WTC11 (cell line): ENCODE measurements at regions not wholly inside any gene's neighbourhood (a gene's known extent, or its start where the extent isn't known, plus 50 kb on each side); places are given as distances from the start of the nearest gene placed in this dataset.

Experiments
- ESRRA ChIP-seq: sonication (generic); formaldehyde crosslinking; IDR thresholded peaks from 2 replicates; pipeline ENCODE4 v1.8.1; 2022; ENCODE audit warnings: mild to moderate bottlenecking, missing genetic modification reagents, borderline replicate concordance
- FOXK1 ChIP-seq: sonication (generic); formaldehyde crosslinking; IDR thresholded peaks from 2 replicates; pipeline ENCODE4 v1.8.0; 2022; ENCODE audit warnings: mild to moderate bottlenecking, moderate library complexity, missing genetic modification reagents
- PRRX2 ChIP-seq: fragments of 250-450 bp; sonication (Bioruptor Pico); IDR thresholded peaks from 2 replicates; pipeline ENCODE4 v1.8.0; 2021; ENCODE audit warnings: mild to moderate bottlenecking
- TEAD4 ChIP-seq: sonication (generic); formaldehyde crosslinking; IDR thresholded peaks from 2 replicates; pipeline ENCODE4 v1.8.0; 2022; ENCODE audit warnings: mild to moderate bottlenecking, missing genetic modification reagents
- ZBTB21 ChIP-seq: sonication (generic); formaldehyde crosslinking; IDR thresholded peaks from 2 replicates; pipeline ENCODE4 v1.8.1; 2023; ENCODE audit warnings: mild to moderate bottlenecking, missing genetic modification reagents, borderline replicate concordance
- TF ChIP-seq, protein P1 (sequence below): fragments of 200-600 bp; IDR thresholded peaks from 2 replicates; pipeline ENCODE4 v1.8.0; 2022; ENCODE audit warnings: antibody characterized with exemption
- TF ChIP-seq, protein P2 (sequence below): sonication (generic); formaldehyde crosslinking; IDR thresholded peaks from 2 replicates; pipeline ENCODE4 v1.8.1; 2023; ENCODE audit warnings: mild to moderate bottlenecking, missing genetic modification reagents, moderate library complexity

DNA sequence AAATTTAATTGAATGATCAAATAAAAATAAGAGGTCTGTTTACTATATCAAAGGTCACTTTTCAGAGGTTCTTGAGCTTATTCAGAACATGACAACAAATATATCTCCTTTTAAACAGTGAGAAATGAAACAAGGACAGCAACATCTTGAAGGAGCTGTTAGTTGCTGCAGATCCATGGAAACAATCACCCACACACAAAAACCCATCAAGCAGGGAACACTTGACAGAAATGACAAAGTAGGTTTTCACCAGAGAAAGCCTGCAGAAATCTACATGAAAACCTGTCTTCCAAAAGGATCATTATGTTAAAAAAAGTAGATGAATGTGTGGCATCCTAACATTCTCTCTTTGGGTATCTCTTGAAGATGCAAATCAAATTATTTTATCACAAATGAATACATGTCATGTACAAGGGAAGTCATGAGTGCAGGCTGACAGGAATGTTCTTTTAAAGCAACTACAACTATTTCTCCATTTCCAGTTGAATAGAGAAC is 203.0 kb downstream of the GRIA2 start:
- TF ChIP-seq FOXK1 (CRISPR knock-in tag) (no peak), TEAD4 (CRISPR knock-in tag) (no peak), ZBTB21 (CRISPR knock-in tag) (no peak), PRRX2 (no peak), ESRRA (CRISPR knock-in tag) (no peak)
- TF ChIP-seq, protein P1, sequence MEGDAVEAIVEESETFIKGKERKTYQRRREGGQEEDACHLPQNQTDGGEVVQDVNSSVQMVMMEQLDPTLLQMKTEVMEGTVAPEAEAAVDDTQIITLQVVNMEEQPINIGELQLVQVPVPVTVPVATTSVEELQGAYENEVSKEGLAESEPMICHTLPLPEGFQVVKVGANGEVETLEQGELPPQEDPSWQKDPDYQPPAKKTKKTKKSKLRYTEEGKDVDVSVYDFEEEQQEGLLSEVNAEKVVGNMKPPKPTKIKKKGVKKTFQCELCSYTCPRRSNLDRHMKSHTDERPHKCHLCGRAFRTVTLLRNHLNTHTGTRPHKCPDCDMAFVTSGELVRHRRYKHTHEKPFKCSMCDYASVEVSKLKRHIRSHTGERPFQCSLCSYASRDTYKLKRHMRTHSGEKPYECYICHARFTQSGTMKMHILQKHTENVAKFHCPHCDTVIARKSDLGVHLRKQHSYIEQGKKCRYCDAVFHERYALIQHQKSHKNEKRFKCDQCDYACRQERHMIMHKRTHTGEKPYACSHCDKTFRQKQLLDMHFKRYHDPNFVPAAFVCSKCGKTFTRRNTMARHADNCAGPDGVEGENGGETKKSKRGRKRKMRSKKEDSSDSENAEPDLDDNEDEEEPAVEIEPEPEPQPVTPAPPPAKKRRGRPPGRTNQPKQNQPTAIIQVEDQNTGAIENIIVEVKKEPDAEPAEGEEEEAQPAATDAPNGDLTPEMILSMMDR, result no peak
- TF ChIP-seq, protein P2, sequence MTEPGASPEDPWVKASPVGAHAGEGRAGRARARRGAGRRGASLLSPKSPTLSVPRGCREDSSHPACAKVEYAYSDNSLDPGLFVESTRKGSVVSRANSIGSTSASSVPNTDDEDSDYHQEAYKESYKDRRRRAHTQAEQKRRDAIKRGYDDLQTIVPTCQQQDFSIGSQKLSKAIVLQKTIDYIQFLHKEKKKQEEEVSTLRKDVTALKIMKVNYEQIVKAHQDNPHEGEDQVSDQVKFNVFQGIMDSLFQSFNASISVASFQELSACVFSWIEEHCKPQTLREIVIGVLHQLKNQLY (CRISPR knock-in tag), result no peak
